NOMO-1 treated with dmso at 0.1 percent for 144 hours (cell line): ENCODE measurements at regions not wholly inside any gene's neighbourhood (a gene's known extent, or its start where the extent isn't known, plus 50 kb on each side); places are given as distances from the start of the nearest gene placed in this dataset.

Experiments
- DNase-seq: peaks from one replicate; lab custom pipeline; 2025; ENCODE audit not compliant: unreplicated experiment; lab: John Stamatoyannopoulos, UW

GRCh38 chr4:15130441-15130840 lies 128.2 kb downstream of the CPEB2 start:
- DNase-seq = no peak

- no peak for DNase-seq
Observed at GRCh38 chr4:15131551-15131950, 129.3 kb downstream of the CPEB2 start.

- DNase-seq = no peak
Observed at GRCh38 chr4:15132739-15133138, 130.5 kb downstream of the CPEB2 start.

GRCh38 chr4:15139599-15139998 lies 137.3 kb downstream of the CPEB2 start:
- no peak for DNase-seq

- no peak for DNase-seq
Observed at GRCh38 chr4:15142201-15142600, 139.9 kb downstream of the CPEB2 start.

GRCh38 chr4:15143551-15143950 lies 141.3 kb downstream of the CPEB2 start:
- no peak for DNase-seq

GRCh38 chr4:15144249-15144966 lies 142.1 kb downstream of the CPEB2 start:
- no peak for DNase-seq

GRCh38 chr4:15144967-15145295 lies 142.7 kb downstream of the CPEB2 start:
- no peak for DNase-seq

GRCh38 chr4:15145709-15146108 lies 143.4 kb downstream of the CPEB2 start:
- no peak for DNase-seq

GRCh38 chr4:15147714-15148113 lies 145.4 kb downstream of the CPEB2 start:
- no peak for DNase-seq

GRCh38 chr4:15148199-15148598 lies 145.9 kb downstream of the CPEB2 start:
- DNase-seq = no peak

- DNase-seq = no peak
Observed at GRCh38 chr4:15148691-15149090, 146.4 kb downstream of the CPEB2 start.

- no peak for DNase-seq
Observed at GRCh38 chr4:15149234-15149838, 147.1 kb downstream of the CPEB2 start.

GRCh38 chr4:15149839-15150592 lies 147.7 kb downstream of the CPEB2 start:
- DNase-seq = no peak

GRCh38 chr4:15150631-15151030 lies 148.3 kb downstream of the CPEB2 start:
- DNase-seq = no peak

GRCh38 chr4:15151033-15151432 lies 148.8 kb downstream of the CPEB2 start:
- DNase-seq = no peak

GRCh38 chr4:15153662-15154061 lies 151.4 kb downstream of the CPEB2 start:
- DNase-seq = no peak

GRCh38 chr4:15158406-15159091 lies 156.3 kb downstream of the CPEB2 start:
- no peak for DNase-seq

- no peak for DNase-seq
Observed at GRCh38 chr4:15159477-15160019, 157.3 kb downstream of the CPEB2 start.

- no peak for DNase-seq
Observed at GRCh38 chr4:15161439-15161838, 159.2 kb downstream of the CPEB2 start.

GRCh38 chr4:15162046-15162445 lies 159.8 kb downstream of the CPEB2 start:
- no peak for DNase-seq
